Endodermal cell (in vitro differentiated cells): ENCODE measurements at regions not wholly inside any gene's neighbourhood (a gene's known extent, or its start where the extent isn't known, plus 50 kb on each side); places are given as distances from the start of the nearest gene placed in this dataset.

Experiments used
- DNase-seq: peaks from one replicate; pipeline ENCODE4 v3.0.0-alpha.2; 2017
- H3K27ac ChIP-seq: 2 replicates; pipeline ENCODE4 v1.5.1; 2013; ENCODE audit warnings: mild to moderate bottlenecking, low read depth, low read length, moderate library complexity
- H3K27me3 ChIP-seq: 2 replicates; pipeline ENCODE4 v1.6.1; 2013; ENCODE audit warnings: mild to moderate bottlenecking, low read length, moderate library complexity; ENCODE audit not compliant: insufficient read depth, control insufficient read depth, poor library complexity, severe bottlenecking
- H3K36me3 ChIP-seq: 2 replicates; pipeline ENCODE4 v1.7.0; 2013; ENCODE audit warnings: mild to moderate bottlenecking, low read length, moderate library complexity; ENCODE audit not compliant: control insufficient read depth, insufficient read depth
- H3K4me1 ChIP-seq: one replicate; pipeline ENCODE4 v1.7.0; 2013; ENCODE audit warnings: low read length; ENCODE audit not compliant: control insufficient read depth, insufficient read depth
- H3K4me3 ChIP-seq: 2 replicates; pipeline ENCODE4 v1.5.1; 2013; ENCODE audit warnings: mild to moderate bottlenecking, low read length, moderate library complexity
- H3K9ac ChIP-seq: 2 replicates; pipeline ENCODE4 v1.6.1; 2013; ENCODE audit warnings: mild to moderate bottlenecking, low read length, moderate library complexity; ENCODE audit not compliant: poor library complexity, severe bottlenecking; ENCODE audit errors: extremely low read depth
- H3K9me3 ChIP-seq: 2 replicates; pipeline ENCODE4 v1.6.1; 2013; ENCODE audit warnings: mild to moderate bottlenecking, low read length, moderate library complexity; ENCODE audit not compliant: control insufficient read depth
- H3K27ac Mint-ChIP-seq: 2 replicates; pipeline ENCODE4 v1.8.0; 2020; ENCODE audit warnings: mixed read lengths
- H3K27me3 Mint-ChIP-seq: 2 replicates; pipeline ENCODE4 v1.8.0; 2021; ENCODE audit warnings: mild to moderate bottlenecking, mixed read lengths; ENCODE audit not compliant: insufficient read depth
- H3K36me3 Mint-ChIP-seq: 2 replicates; pipeline ENCODE4 v1.8.0; 2020; ENCODE audit warnings: low read depth, mixed read lengths
- H3K4me1 Mint-ChIP-seq: 2 replicates; pipeline ENCODE4 v1.8.0; 2020; ENCODE audit warnings: mixed read lengths
- H3K4me3 Mint-ChIP-seq: 2 replicates; pipeline ENCODE4 v1.8.0; 2020; ENCODE audit warnings: mild to moderate bottlenecking, moderate library complexity, mixed read lengths
- H3K9me3 Mint-ChIP-seq: 2 replicates; pipeline ENCODE4 v1.8.0; 2020; ENCODE audit warnings: mild to moderate bottlenecking, mixed read lengths
- WGBS, 2 experiments: methylation state at CpG; one replicate each; pipeline versions ENCODE4 v1.1.5 to v1.1.7; 2013; ENCODE audit warnings: missing lambda C conversion rate in 2 of 2, mixed read lengths in 1 of 2; ENCODE audit not compliant: insufficient coverage in 1 of 2, insufficient read length in 1 of 2; 5-methylcytosine and 5-hydroxymethylcytosine counted together
- TF ChIP-seq, protein P1 (sequence below): fragments of 200-600 bp; sonication (generic); conservative IDR thresholded peaks from 2 replicates; pipeline ENCODE4 v1.5.0; 2021; ENCODE audit warnings: antibody characterized with exemption, mild to moderate bottlenecking

DNA sequence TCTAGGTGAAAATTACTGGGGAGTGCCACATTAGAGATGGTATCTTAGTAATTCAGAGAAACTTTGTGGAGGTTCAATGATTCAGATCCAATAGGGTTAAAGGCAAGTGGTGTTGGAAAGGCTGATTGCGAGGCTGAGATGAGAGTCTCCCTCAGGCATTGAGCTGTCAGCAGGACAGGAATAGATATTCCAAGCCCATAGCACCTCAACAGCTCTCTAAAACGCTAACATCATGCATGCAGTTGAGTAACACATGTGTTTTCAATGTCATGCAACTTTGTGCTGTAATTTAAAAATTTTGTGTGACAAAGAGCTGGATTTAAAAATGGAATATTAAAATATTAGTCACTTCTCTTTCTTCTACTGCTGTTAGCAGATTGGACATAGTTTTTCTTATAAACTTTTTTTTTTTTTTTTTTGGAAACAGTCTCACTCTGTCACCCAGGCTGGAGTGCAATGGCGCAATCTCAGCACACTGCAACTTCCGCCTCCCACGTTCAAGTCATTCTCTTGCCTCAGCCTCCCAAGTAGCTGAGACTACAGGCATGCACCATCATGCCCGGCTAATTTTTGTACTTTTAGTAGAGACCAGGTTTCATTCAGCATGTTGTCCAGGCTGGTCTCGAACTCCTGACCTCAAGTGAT lies 173.5 kb upstream of the C1QTNF7 start:
- no peaks in the 10 kb centered on the region for H3K9me3 ChIP-seq
- H3K4me1 ChIP-seq = peaks cover 2% of the 10 kb centered on the region
- peaks cover 3% of the 10 kb centered on the region for H3K4me1 Mint-ChIP-seq
- no peaks in the 10 kb centered on the region for H3K27me3 ChIP-seq
- TF ChIP-seq, protein P1, sequence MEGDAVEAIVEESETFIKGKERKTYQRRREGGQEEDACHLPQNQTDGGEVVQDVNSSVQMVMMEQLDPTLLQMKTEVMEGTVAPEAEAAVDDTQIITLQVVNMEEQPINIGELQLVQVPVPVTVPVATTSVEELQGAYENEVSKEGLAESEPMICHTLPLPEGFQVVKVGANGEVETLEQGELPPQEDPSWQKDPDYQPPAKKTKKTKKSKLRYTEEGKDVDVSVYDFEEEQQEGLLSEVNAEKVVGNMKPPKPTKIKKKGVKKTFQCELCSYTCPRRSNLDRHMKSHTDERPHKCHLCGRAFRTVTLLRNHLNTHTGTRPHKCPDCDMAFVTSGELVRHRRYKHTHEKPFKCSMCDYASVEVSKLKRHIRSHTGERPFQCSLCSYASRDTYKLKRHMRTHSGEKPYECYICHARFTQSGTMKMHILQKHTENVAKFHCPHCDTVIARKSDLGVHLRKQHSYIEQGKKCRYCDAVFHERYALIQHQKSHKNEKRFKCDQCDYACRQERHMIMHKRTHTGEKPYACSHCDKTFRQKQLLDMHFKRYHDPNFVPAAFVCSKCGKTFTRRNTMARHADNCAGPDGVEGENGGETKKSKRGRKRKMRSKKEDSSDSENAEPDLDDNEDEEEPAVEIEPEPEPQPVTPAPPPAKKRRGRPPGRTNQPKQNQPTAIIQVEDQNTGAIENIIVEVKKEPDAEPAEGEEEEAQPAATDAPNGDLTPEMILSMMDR = no peak
- no peak overlapping the region for H3K27ac ChIP-seq
- H3K9ac ChIP-seq = no peak overlapping the region
- no peaks in the 10 kb centered on the region for H3K27me3 Mint-ChIP-seq
- 91 to 95% methylated on average over 6 to 7 of the region's 7 CpGs for WGBS, 2 experiments
- H3K36me3 ChIP-seq = no peaks in the 10 kb centered on the region
- DNase-seq = no peak
- H3K27ac Mint-ChIP-seq = no peak overlapping the region
- H3K4me3 ChIP-seq = no peak overlapping the region
- no peaks in the 10 kb centered on the region for H3K9me3 Mint-ChIP-seq
- H3K36me3 Mint-ChIP-seq = no peaks in the 10 kb centered on the region
- H3K4me3 Mint-ChIP-seq = no peak overlapping the region

DNA sequence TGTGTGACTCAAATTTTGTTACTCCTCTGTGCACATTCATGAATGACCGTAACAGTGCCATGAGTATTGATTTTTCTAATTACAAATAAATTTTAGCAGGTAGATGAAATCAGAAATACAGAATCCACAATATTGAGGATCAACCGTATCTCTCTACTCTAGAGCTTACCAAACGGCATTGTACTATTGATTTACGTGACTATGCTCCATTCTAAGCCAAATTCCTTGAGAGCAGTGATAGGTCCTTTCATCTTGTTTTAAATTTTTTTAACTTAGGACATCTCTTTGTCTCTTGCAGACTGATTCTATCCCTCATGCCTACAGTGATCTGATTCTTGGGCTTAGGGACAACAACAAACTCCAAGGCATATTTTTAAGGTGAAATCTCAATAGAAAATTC lies 172.3 kb upstream of the C1QTNF7 start:
- Histone ChIP-seq H3K36me3 (no peaks in the 10 kb centered on the region), H3K4me1 (peaks cover 2% of the 10 kb centered on the region), H3K27ac (no peak overlapping the region), H3K9me3 (no peaks in the 10 kb centered on the region), H3K4me3 (no peak overlapping the region), H3K27me3 (no peaks in the 10 kb centered on the region), H3K9ac (no peak overlapping the region)
- DNase-seq = no peak
- no peak overlapping the region for H3K4me3 Mint-ChIP-seq
- no peaks in the 10 kb centered on the region for H3K9me3 Mint-ChIP-seq
- H3K4me1 Mint-ChIP-seq = peaks cover 3% of the 10 kb centered on the region
- no peaks in the 10 kb centered on the region for H3K36me3 Mint-ChIP-seq
- H3K27me3 Mint-ChIP-seq = no peaks in the 10 kb centered on the region
- TF ChIP-seq, protein P1 = no peak
- WGBS, 2 experiments = 74 to 90% methylated on average over 3 to 4 of the region's 4 CpGs
- no peak overlapping the region for H3K27ac Mint-ChIP-seq

DNA sequence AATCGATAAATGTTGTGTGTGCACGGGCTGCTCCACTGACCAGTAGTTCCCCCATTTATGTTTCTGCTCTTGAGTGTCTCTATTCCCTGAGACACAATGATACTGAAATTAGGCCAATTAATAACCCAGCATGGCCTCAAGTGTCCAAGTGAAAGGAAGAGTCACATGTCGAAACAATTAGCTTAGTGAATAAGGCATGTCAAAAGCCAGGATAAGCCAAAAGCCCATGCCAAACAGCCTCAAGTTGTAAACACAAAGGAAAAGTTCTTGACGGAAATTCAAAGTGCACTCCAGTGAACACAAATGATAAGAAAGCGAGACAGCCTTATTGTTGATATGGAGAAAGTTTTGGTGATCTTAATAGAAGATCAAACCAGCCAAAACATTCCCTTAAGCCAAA lies 167.1 kb upstream of the C1QTNF7 start:
- Mint-ChIP-seq H3K9me3 (no peaks in the 10 kb centered on the region), H3K27ac (no peak overlapping the region), H3K4me1 (peaks cover 3% of the 10 kb centered on the region), H3K4me3 (no peak overlapping the region), H3K27me3 (no peaks in the 10 kb centered on the region), H3K36me3 (no peaks in the 10 kb centered on the region)
- no peaks in the 10 kb centered on the region for H3K27me3 ChIP-seq
- WGBS, 2 experiments = 82 to 91% methylated on average over 3 to 5 of the region's 5 CpGs
- no peak overlapping the region for H3K4me3 ChIP-seq
- no peak overlapping the region for H3K9ac ChIP-seq
- TF ChIP-seq, protein P1 = no peak
- no peaks in the 10 kb centered on the region for H3K4me1 ChIP-seq
- peaks cover 4% of the 10 kb centered on the region for H3K9me3 ChIP-seq
- DNase-seq = no peak
- H3K27ac ChIP-seq = no peak overlapping the region
- H3K36me3 ChIP-seq = no peaks in the 10 kb centered on the region
